ENCODE measurements at regions not wholly inside any gene's neighbourhood (a gene's known extent, or its start where the extent isn't known, plus 50 kb on each side); places are given as distances from the start of the nearest gene placed in this dataset.

DNA sequence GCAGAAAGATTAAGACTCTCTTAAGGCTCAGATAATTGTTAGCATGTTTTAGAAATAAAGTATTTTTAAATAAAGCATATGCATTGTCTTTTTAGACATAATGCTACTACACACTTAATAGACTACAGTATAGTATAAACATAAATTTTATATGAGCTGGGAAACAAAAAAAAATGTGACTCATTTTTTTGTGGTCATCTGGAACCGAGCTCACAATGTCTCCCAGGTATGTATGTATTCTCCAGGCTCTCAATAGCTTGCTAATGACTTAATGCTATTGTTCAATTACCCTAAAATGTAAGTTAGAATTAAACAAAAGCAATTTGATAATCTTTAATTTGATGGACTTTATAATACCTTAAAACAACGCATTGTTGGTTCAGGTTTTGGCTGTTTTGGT lies 167.2 kb downstream of the NUP35 start:
- TF ChIP-seq POLR2A (IDR thresholded peaks at IDR 0.05; ENCODE audit: low read depth) (no peak), CTCF (IDR thresholded peaks at IDR 0.05) (no peak), POLR2AphosphoS5 (IDR thresholded peaks at IDR 0.05) (no peak)

Data from esophagus muscularis mucosa (tissue), 3 donors.